HL-60 (cell line): ENCODE measurements at regions not wholly inside any gene's neighbourhood (a gene's known extent, or its start where the extent isn't known, plus 50 kb on each side); places are given as distances from the start of the nearest gene placed in this dataset.

Experiments used
- CTCF ChIP-seq: IDR thresholded peaks from one replicate; pipeline ENCODE4 v1.5.1; 2011; ENCODE audit warnings: low read length, control low read depth, inconsistent platforms; ENCODE audit not compliant: insufficient read depth
- GABPA ChIP-seq: IDR thresholded peaks from 2 replicates; pipeline ENCODE4 v1.6.1; 2012; ENCODE audit warnings: low read depth

- no peak for TF ChIP-seq GABPA
- no peak for TF ChIP-seq CTCF
These were observed 134.4 kb upstream of the ZC3H12C start for GRCh38 chr11:109958821-109959166.
